T-cell (primary cell): ENCODE measurements at regions not wholly inside any gene's neighbourhood (a gene's known extent, or its start where the extent isn't known, plus 50 kb on each side); places are given as distances from the start of the nearest gene placed in this dataset.
"Not testable (repeated sequence)": the region's sequence is repeated elsewhere in the genome, so short reads cannot be mapped to it uniquely, and the experiment has no call there.

ENCODE experiments used
- ATAC-seq, 4 experiments: fragments of 200-7000 bp in 3 of 4; fragments of 150-1000 bp in 1 of 4; cut with Tn5 transposase; replicated peaks in 1 of 4; 1 replicate in 3 of 4; 2 replicates in 1 of 4; pipeline ENCODE4 v1.10.0; 2021; ENCODE audit warnings: moderate library complexity in 3 of 4, mild to moderate bottlenecking in 2 of 4, moderate number of reproducible peaks in 1 of 4
- CTCF ChIA-PET, 2 donors: fragments of 300-600 bp; sonication (Branson Sonifier 250); formaldehyde crosslinking; loops; one replicate each; lab custom pipeline; 2022; ENCODE audit warnings: antibody characterized with exemption in 2 of 2; lab: Charles Lee
- POLR2A ChIA-PET, 2 donors: fragments of 300-600 bp; sonication (Branson Sonifier 250); formaldehyde crosslinking; loops; one replicate each; lab custom pipeline; 2022; ENCODE audit warnings: antibody characterized with exemption in 2 of 2; lab: Charles Lee
- DNase-seq, 35 experiments: peaks; one replicate each; pipeline versions ENCODE4 v3.0.0 to v3.0.0-alpha.2; 2013 to 2023
- H3K27ac ChIP-seq: one replicate; pipeline ENCODE4 v1.5.1; 2013; ENCODE audit warnings: low read length
- H3K27me3 ChIP-seq, 2 experiments: replicated peaks in 1 of 2; 1 replicate in 1 of 2; 2 replicates in 1 of 2; pipeline versions ENCODE4 v1.6.1 to v1.7.0; 2013; ENCODE audit warnings: low read length in 1 of 2, mixed read lengths in 1 of 2; ENCODE audit not compliant: control insufficient read depth in 2 of 2, insufficient read depth in 2 of 2; ENCODE audit errors: extremely low read depth in 1 of 2
- H3K36me3 ChIP-seq, 2 donors: 1 replicate in 1 of 2; 2 replicates in 1 of 2; pipeline versions ENCODE4 v1.6.1 to v1.7.0; 2013; ENCODE audit warnings: low read length in 1 of 2; ENCODE audit not compliant: control insufficient read depth in 2 of 2, insufficient read depth in 1 of 2; ENCODE audit errors: extremely low read depth in 1 of 2
- H3K4me1 ChIP-seq, 2 experiments: 1 replicate in 1 of 2; 2 replicates in 1 of 2; pipeline versions ENCODE4 v1.6.1 to v1.7.0; 2013; ENCODE audit warnings: low read length in 2 of 2, mixed read lengths in 1 of 2; ENCODE audit not compliant: insufficient read depth in 2 of 2, control insufficient read depth in 1 of 2; ENCODE audit errors: extremely low read depth in 1 of 2
- H3K4me3 ChIP-seq, 2 donors: 1 replicate in 1 of 2; 2 replicates in 1 of 2; pipeline versions ENCODE4 v1.5.1 to v1.7.0; 2013; ENCODE audit warnings: mild to moderate bottlenecking in 2 of 2, low read length in 1 of 2, moderate library complexity in 1 of 2; ENCODE audit not compliant: control insufficient read depth in 1 of 2; ENCODE audit errors: extremely low read depth in 1 of 2
- H3K9me3 ChIP-seq: 2 replicates; pipeline ENCODE4 v1.7.0; 2013
- H3K27ac Mint-ChIP-seq, 2 donors: one replicate each; pipeline ENCODE4 v1.8.0; 2020 to 2021; ENCODE audit warnings: mild to moderate bottlenecking in 2 of 2, mixed read lengths in 2 of 2
- H3K27me3 Mint-ChIP-seq, 2 donors: one replicate each; pipeline ENCODE4 v1.8.0; 2021 to 2022; ENCODE audit warnings: mixed read lengths in 2 of 2
- H3K36me3 Mint-ChIP-seq: one replicate; pipeline ENCODE4 v1.8.0; 2021; ENCODE audit warnings: mixed read lengths
- H3K4me1 Mint-ChIP-seq, 3 donors: one replicate each; pipeline ENCODE4 v1.8.0; 2020 to 2022; ENCODE audit warnings: mixed read lengths in 3 of 3, mild to moderate bottlenecking in 1 of 3
- H3K4me3 Mint-ChIP-seq, 3 donors: one replicate each; pipeline ENCODE4 v1.8.0; 2020 to 2022; ENCODE audit warnings: mild to moderate bottlenecking in 3 of 3, mixed read lengths in 3 of 3, moderate library complexity in 3 of 3
- H3K9me3 Mint-ChIP-seq, 3 donors: one replicate each; pipeline ENCODE4 v1.8.0; 2020 to 2022; ENCODE audit warnings: mixed read lengths in 3 of 3
- WGBS: methylation state at CpG from one replicate; pipeline ENCODE4 v1.1.5; 2013; ENCODE audit warnings: missing lambda C conversion rate; ENCODE audit not compliant: insufficient coverage; 5-methylcytosine and 5-hydroxymethylcytosine counted together

GRCh38 chr12:28759333-28759732 lies 389.7 kb upstream of the FAR2 start:
- Mint-ChIP-seq H3K27ac (no peak overlapping the region), H3K9me3 (peaks cover 0 to 7% (median 6%) of the 10 kb centered on the region in 3 donors), H3K4me3 (no peak overlapping the region), H3K36me3 (no peaks in the 10 kb centered on the region), H3K4me1 (no peaks in the 10 kb centered on the region), H3K27me3 (peaks cover 0 to 5% of the 10 kb centered on the region in 2 donors)
- ChIA-PET CTCF (no interaction called here), POLR2A (no interaction called here)
- DNase-seq (no peak), ATAC-seq (no peak)
- no peaks in the 10 kb centered on the region for H3K36me3 ChIP-seq
- H3K4me1 ChIP-seq = no peaks in the 10 kb centered on the region
- no peaks in the 10 kb centered on the region for H3K9me3 ChIP-seq
- H3K27me3 ChIP-seq = no peaks in the 10 kb centered on the region
- H3K27ac ChIP-seq = no peak overlapping the region
- 71% methylated on average over 1 of the region's 1 CpG for WGBS
- no peak overlapping the region for H3K4me3 ChIP-seq

GRCh38 chr12:28760040-28760903 lies 388.8 kb upstream of the FAR2 start:
- POLR2A ChIA-PET, H3K27me3 Mint-ChIP-seq, H3K4me3 ChIP-seq, H3K27ac ChIP-seq, H3K4me3 Mint-ChIP-seq, H3K27ac Mint-ChIP-seq, H3K9me3 ChIP-seq, H3K36me3 Mint-ChIP-seq, H3K27me3 ChIP-seq, H3K9me3 Mint-ChIP-seq, DNase-seq, CTCF ChIA-PET, H3K4me1 Mint-ChIP-seq, H3K4me1 ChIP-seq, H3K36me3 ChIP-seq, ATAC-seq: not testable (repeated sequence)
- 92% methylated on average over 13 of the region's 33 CpGs for WGBS

GRCh38 chr12:28761897-28762296 lies 387.2 kb upstream of the FAR2 start:
- H3K27me3 ChIP-seq, POLR2A ChIA-PET, H3K4me3 ChIP-seq, H3K36me3 ChIP-seq, H3K9me3 Mint-ChIP-seq, DNase-seq, H3K36me3 Mint-ChIP-seq, H3K4me1 Mint-ChIP-seq, H3K27ac ChIP-seq, H3K4me1 ChIP-seq, H3K27me3 Mint-ChIP-seq, CTCF ChIA-PET, H3K9me3 ChIP-seq, ATAC-seq, H3K4me3 Mint-ChIP-seq, H3K27ac Mint-ChIP-seq: not testable (repeated sequence)
- no CpG with 5 or more reads among the region's 5 CpGs for WGBS

GRCh38 chr12:28766398-28766797 lies 382.7 kb upstream of the FAR2 start:
- H3K36me3 ChIP-seq = no peaks in the 10 kb centered on the region
- ChIA-PET POLR2A (no interaction called here), CTCF (no interaction called here)
- H3K4me1 ChIP-seq = no peaks in the 10 kb centered on the region
- no peaks in the 10 kb centered on the region for H3K36me3 Mint-ChIP-seq
- no peak for DNase-seq
- no peak overlapping the region for H3K4me3 ChIP-seq
- no peaks in the 10 kb centered on the region for H3K4me1 Mint-ChIP-seq
- no peaks in the 10 kb centered on the region for H3K9me3 Mint-ChIP-seq
- H3K27ac Mint-ChIP-seq = no peak overlapping the region
- H3K27ac ChIP-seq = no peak overlapping the region
- ATAC-seq = no peak
- WGBS = no CpG with 5 or more reads among the region's 1 CpG
- H3K9me3 ChIP-seq = no peaks in the 10 kb centered on the region
- no peaks in the 10 kb centered on the region for H3K27me3 ChIP-seq
- H3K27me3 Mint-ChIP-seq = no peaks in the 10 kb centered on the region
- no peak overlapping the region for H3K4me3 Mint-ChIP-seq

GRCh38 chr12:28767836-28768348 lies 381.2 kb upstream of the FAR2 start:
- Histone ChIP-seq H3K27ac (no peak overlapping the region), H3K9me3 (no peaks in the 10 kb centered on the region), H3K27me3 (no peaks in the 10 kb centered on the region), H3K4me1 (no peaks in the 10 kb centered on the region), H3K4me3 (no peak overlapping the region), H3K36me3 (no peaks in the 10 kb centered on the region)
- ATAC-seq (no peak), DNase-seq (no peak)
- CTCF ChIA-PET = no interaction called here
- H3K9me3 Mint-ChIP-seq = no peaks in the 10 kb centered on the region
- WGBS = no CpG with 5 or more reads among the region's 1 CpG
- no peaks in the 10 kb centered on the region for H3K4me1 Mint-ChIP-seq
- no peaks in the 10 kb centered on the region for H3K36me3 Mint-ChIP-seq
- POLR2A ChIA-PET = no interaction called here
- H3K27me3 Mint-ChIP-seq = no peaks in the 10 kb centered on the region
- H3K27ac Mint-ChIP-seq = no peak overlapping the region
- H3K4me3 Mint-ChIP-seq = no peak overlapping the region

- no peaks in the 10 kb centered on the region for H3K36me3 Mint-ChIP-seq
- Histone ChIP-seq H3K36me3 (no peaks in the 10 kb centered on the region), H3K9me3 (no peaks in the 10 kb centered on the region), H3K27me3 (no peaks in the 10 kb centered on the region), H3K4me1 (no peaks in the 10 kb centered on the region), H3K4me3 (no peak overlapping the region), H3K27ac (no peak overlapping the region)
- peaks cover 0 to 2% (median 0%) of the 10 kb centered on the region in 3 donors for H3K9me3 Mint-ChIP-seq
- no peak overlapping the region for H3K27ac Mint-ChIP-seq
- H3K4me1 Mint-ChIP-seq = no peaks in the 10 kb centered on the region
- no peak for ATAC-seq
- H3K4me3 Mint-ChIP-seq = no peak overlapping the region
- 60% methylated on average over 1 of the region's 5 CpGs for WGBS
- H3K27me3 Mint-ChIP-seq = no peaks in the 10 kb centered on the region
- no peak for DNase-seq
- ChIA-PET POLR2A (no interaction called here), CTCF (no interaction called here)
Measured at GRCh38 chr12:28770322-28770721, 378.8 kb upstream of the FAR2 start.
